T-helper 1 cell (primary cell): ENCODE measurements at regions not wholly inside any gene's neighbourhood (a gene's known extent, or its start where the extent isn't known, plus 50 kb on each side); places are given as distances from the start of the nearest gene placed in this dataset.
"Not testable (repeated sequence)": the region's sequence is repeated elsewhere in the genome, so short reads cannot be mapped to it uniquely, and the experiment has no call there.

ENCODE experiments used
- DNase-seq, 5 donors: peaks; one replicate each; pipeline ENCODE4 v3.0.0-alpha.2; 2012 to 2020

DNA sequence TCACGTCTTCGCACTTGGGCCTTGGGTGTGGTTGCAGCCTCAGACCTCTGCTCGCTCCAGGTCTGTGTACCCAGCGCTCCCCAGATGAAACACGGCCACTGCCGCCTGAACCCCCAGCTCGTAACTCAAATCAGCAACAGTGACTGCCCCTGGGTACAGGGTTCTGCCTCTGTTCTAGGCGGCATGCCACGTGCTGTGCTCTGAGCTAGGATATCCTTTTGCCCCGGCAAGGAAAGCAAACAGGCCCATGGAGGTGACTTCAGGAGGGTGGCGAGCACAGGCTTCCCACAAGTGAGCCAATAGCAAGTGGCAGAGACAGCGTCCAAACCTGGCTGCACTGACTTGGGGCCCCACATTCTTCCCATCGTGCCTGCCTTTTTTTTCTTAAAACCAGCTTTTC lies 96.3 kb upstream of the PZP start:
- DNase-seq = not testable (repeated sequence)

DNA sequence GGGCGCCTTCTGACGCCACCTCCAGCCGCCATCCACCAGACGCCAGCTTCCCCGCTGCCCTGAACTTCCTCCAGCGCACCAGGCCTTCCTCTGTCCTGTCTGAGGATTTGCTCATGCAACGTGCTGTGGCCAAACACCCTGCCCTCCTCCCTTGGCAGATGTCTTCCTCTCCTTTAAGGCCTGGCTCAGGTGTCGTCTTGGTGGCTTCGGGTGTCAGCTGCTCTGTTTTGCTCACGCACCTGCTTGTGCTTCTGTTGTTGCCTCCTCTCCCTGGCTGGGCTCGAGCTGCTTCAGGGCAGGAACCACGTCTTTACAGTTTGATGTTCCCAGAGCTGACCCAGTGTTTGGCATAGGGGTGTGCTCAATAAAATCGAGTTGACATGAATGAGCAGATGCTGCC lies 87.7 kb upstream of the PZP start:
- DNase-seq = not testable (repeated sequence)

DNA sequence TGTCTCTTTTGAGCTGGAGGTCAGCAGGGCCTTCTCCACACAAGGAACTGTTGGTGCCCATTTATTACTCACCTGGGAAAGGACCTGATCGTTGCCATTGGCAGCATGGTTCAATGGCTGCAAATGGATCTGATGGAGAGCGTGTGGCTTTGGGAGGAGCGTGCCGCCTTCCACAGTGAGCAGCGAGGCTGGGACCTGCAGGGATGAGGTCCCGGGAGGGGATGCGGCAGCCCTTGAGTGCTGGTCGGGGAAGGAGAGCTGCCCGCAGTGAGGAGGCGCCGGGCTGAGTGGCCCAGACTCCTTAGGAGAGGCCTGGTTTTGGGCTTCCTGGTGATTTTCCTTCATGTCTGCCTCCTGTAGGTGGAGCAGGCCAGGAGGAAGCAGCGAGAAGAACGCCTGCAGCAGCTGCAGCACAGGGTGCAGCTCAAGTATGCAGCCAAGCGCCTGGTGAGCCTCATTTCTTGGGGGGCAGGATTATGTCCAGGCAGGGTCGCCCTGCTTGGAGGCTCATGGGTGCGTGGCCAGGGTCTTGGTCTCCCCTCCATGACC lies 86.0 kb upstream of the PZP start:
- DNase-seq = not testable (repeated sequence)

DNA sequence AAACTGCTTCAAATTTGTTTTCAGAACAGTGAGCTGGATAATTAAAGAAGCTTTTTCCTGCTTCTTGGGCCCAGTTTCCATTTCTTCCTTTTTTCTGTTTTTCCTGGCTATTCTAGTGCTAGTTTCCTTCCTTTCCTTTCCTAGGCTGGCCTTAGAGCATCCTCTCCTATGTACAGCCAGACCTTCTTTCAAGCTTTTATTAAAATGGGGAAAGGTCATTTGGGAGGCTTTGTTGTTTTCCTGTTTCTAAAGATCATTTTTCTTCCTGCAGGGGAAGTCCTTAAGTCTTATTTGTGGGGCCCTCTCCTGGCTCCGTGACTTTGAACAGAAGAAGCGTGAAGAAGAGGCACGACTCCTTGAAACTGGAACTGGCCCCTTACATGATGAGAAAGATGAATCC lies 85.2 kb upstream of the PZP start:
- not testable (repeated sequence) for DNase-seq

DNA sequence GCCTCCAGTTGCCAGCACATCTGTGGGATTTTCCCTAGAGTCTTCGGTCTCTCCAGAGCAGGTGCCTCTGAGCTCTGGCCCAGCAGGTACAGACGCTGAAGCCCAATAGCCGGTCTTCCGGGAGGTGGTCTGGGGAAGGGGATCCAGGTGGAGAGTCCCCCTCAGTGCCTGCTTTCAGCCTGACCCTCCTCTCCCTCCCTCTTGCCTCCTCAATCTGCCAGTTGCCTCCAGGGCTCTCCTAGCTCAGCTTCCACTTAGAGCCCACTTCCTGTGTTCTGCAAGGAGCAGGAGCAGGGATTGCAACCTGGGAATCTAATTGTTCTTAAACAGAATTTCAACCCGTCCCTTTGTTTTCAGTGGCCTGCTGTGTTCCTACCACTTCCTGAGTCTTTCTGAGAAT lies 81.8 kb upstream of the PZP start:
- DNase-seq = not testable (repeated sequence)

DNA sequence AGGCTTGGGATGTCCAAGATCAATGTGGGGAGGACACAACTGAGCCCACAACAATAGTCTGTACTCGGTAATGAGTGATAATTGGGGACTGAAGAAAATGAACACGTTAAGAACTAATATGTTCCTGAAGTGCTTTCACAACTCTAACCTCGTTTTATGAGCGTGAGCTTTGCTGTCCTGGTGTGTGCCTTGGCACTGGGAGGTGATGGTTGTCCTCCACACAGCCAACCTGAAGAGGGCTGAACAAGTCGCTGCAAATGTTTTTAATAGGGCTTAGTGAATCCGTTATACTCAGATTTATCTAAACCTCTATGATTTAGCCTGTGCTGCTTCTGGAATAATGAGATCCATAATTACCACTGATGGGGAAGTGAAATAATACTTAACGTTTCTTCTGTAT lies 76.5 kb upstream of the PZP start:
- DNase-seq = not testable (repeated sequence)

DNA sequence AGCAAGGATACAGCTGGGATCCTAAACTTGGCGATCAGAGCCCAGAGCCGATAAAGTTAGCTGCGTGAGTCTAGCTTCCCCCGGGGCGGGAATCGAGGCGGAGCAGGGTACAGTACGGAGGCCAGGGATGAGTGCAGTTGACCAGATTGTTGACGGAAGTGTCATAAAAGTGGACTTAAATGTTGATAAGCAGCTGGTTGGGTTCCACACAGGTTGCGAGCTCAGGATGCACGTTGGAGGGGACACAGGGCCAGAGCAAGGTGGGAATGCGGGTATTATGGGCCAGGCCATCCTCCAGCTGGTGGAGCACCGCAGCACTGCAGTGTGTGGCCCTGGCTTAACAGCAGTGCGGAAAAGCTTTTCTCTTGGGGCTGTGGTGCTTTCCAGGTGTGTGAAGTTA lies 76.0 kb upstream of the PZP start:
- DNase-seq = peak in 1 of 5 donors; percentile 4

DNA sequence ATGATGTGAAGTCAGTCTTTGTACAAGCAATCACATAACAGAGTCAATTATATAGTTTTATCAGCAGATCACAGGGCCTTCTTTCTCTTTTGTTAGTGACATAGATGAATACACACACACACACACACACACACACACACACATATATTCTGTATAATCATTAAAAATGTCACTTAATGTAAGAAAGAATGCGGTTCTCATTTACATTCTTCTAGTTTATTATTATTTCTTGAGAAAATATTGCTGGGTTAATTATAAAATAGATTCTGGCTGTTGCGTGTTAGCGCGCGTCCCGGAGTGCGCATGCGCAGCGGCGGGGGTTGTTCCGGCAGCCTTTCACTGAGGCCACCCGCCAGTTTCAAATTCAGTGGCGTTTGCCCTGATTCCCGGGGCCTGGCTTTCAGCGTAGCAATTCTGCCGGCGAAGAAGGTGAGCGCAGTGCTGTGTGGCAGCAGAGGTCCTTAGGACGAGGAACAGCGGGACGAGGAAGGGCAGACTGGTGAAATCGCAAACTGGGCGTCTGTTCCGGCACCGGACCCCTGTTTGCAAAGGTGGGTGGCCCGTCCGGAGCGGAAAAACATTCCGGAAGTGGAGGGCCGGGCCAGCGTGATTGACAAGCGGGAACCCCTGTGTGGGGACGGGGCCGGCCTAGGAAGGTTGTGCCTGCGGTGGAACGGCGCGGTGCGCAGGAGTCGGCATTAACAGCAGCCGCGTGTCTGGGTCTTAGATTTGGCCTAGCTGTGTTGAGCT lies 75.3 kb upstream of the PZP start:
- DNase-seq = peak; percentile 52 to 85 (median 80)

DNA sequence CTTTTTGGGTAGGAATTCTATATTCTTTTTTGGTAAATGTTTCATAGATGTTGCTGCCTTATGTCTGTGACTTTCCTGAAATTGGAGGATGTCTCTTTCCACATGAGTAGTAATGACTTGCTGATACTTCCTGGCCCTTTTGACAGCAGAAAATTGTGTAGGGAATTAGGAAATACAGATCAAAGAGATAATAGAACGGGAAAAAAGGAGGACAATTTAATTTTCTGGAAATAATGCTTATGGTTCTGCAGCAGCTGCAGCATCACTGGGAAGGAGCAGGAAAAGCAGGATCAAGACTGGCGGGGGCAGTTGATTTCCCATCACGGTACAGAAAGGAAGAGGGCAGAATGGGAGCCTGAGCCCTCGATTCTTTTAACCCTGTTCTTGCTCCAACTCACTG lies 68.8 kb upstream of the PZP start:
- no peak for DNase-seq

DNA sequence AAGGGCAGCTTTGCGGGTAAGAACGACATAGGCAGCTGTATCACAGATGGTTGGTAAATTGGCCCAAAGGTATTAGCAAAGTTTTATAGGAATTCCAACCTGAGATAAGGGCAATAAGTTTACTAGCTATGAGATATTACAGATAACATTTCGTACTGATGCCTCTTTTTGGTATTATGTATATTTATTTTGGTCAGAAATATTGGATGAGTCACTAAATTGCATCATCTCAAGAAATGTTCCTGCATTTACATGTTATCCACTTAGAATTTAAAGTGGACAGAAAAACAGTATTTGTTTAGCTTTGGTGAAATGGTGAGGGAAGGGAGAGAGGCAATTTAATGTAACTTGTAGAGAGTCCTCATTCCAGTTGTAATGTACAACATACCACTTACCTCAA lies 65.1 kb upstream of the PZP start:
- DNase-seq = no peak

DNA sequence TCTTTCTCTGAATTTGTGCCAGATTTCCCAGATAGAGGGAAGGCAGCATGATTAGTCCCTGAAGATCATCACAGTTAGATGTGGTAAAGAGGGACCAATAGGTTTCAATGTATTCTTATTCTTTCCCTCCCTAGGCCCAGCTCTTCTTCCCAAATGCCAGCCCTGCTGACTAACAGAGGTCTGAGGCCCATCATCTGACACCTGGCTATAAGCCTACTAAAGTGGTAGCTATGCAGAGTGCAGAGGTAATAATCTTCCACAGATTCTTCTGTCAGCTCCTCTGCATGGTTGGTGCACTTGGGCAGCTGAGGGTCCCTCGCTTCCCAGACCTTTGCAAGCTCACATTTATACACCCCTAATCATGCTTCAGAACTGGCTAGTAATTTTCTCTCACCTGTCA lies 63.7 kb upstream of the PZP start:
- no peak for DNase-seq

DNA sequence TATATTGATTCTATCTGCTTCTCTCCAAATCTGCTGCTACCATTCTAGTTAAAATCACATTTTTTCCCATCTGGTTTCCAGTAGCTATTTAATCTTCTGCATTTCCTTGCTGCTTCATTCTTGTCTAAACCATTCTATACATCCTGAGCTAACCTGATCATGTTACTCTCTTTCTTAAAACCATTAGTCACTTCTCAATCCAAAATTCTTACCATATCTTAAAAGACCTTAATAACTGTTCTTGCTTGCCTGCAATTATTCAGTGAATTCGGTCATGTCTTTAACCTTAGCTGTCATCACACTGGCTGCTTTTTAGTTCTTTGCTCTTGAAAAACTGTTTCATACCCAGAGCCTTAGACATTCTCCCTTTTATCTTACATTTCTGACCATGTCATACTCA lies 56.4 kb upstream of the PZP start:
- DNase-seq = no peak

DNA sequence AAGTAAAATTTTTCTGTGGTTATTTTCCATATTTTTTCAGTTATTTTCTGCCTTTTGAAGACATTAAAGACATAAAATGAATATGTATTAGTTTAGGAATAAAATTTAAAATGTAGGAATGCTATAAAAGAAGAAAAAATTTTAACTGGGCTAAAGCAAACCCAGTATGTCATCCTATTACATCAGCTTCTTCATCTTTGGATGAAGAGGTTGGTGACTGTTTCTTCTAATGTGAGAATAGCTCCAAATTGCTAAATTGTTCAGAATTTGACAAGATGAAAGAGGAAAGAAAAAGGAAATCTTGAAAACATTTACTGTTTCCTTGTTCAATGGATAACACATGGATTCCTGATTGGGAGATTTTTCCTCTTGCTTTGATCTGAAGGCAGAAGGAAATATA lies 52.7 kb upstream of the PZP start:
- DNase-seq = no peak

DNA sequence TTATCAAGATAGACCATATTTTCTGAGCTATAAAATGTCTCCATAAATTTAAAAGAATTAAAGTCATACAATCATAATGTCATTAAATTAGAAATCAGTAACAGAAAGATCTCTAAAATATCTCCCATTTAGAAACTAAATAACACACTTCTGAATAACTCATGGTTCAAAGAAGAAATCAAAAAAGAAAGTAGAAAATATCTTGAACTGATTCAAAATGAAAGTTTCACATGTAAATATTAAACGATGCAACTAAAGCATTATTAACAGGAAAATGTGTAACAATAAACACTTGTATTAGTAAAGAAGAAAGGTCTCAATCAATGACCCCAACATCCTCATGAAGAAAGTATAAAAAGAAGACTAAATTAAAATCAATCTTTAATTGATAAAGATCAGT lies 50.5 kb upstream of the PZP start:
- no peak for DNase-seq
